ENCODE measurements at regions not wholly inside any gene's neighbourhood (a gene's known extent, or its start where the extent isn't known, plus 50 kb on each side); places are given as distances from the start of the nearest gene placed in this dataset.
A peak's percentile ranks its signal among the peaks of the same experiment; 100 is the strongest.

GRCh38 chr1:194102607-194103006, 916.2 kb upstream of the B3GALT2 start:
- Histone ChIP-seq H3K4me2 (ENCODE audit: low read depth, low read length, poor library complexity, severe bottlenecking) (no peak overlapping the region), H3F3A (ENCODE audit: low read depth) (no peaks in the 10 kb centered on the region), H3K9me2 (replicated peaks; ENCODE audit: low read depth, low read length) (no peaks in the 10 kb centered on the region), H3K4me3 (ENCODE audit: low read length, poor library complexity, severe bottlenecking) (no peak overlapping the region), H3K9me3 (ENCODE audit: insufficient read depth, low read depth, low read length) (no peaks in the 10 kb centered on the region), H3K79me2 (ENCODE audit: insufficient read depth, low read length) (no peaks in the 10 kb centered on the region), H3K9ac (ENCODE audit: low read depth, low read length, poor library complexity, severe bottlenecking) (no peak overlapping the region), H3K4me1 (ENCODE audit: insufficient read depth, low read length, poor library complexity, severe bottlenecking) (no peaks in the 10 kb centered on the region), H3K36me3 (ENCODE audit: insufficient read depth, low read length) (no peaks in the 10 kb centered on the region), H4K20me1 (ENCODE audit: insufficient read depth, low read length, poor library complexity, severe bottlenecking) (no peaks in the 10 kb centered on the region), H2AFZ (ENCODE audit: low read length) (no peak overlapping the region), H3K27me3 (ENCODE audit: insufficient read depth, low read length, poor library complexity, severe bottlenecking) (no peaks in the 10 kb centered on the region)
- no peak for TF ChIP-seq EZH2phosphoT487 (IDR thresholded peaks at IDR 0.05; ENCODE audit: borderline replicate concordance)
- TF ChIP-seq, protein P1, sequence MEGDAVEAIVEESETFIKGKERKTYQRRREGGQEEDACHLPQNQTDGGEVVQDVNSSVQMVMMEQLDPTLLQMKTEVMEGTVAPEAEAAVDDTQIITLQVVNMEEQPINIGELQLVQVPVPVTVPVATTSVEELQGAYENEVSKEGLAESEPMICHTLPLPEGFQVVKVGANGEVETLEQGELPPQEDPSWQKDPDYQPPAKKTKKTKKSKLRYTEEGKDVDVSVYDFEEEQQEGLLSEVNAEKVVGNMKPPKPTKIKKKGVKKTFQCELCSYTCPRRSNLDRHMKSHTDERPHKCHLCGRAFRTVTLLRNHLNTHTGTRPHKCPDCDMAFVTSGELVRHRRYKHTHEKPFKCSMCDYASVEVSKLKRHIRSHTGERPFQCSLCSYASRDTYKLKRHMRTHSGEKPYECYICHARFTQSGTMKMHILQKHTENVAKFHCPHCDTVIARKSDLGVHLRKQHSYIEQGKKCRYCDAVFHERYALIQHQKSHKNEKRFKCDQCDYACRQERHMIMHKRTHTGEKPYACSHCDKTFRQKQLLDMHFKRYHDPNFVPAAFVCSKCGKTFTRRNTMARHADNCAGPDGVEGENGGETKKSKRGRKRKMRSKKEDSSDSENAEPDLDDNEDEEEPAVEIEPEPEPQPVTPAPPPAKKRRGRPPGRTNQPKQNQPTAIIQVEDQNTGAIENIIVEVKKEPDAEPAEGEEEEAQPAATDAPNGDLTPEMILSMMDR (conservative IDR thresholded peaks at IDR 0.05; ENCODE audit: low read length), result peak; percentile 50

DNA sequence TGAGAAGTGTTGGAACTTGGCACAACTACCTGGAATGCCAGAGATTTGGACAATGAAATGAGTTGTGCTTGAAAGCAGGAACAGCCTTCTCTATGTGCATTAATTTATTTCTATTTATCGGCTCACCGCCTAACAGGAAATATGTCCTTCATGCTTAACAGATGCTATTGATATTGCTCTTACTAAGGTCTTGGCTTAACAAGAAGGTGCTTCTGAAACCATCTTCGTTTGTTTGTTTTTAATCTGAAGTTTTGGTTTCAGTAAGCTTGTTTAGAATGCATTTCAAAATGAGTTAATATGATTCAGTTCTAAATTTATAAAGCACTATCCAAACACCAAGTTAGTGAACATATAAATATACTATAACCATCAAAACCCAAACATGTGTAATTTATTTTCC, 898.3 kb upstream of the B3GALT2 start:
- Histone ChIP-seq H3K4me1 (ENCODE audit: insufficient read depth, low read length, poor library complexity, severe bottlenecking) (no peaks in the 10 kb centered on the region), H3K4me3 (ENCODE audit: low read length, poor library complexity, severe bottlenecking) (no peak overlapping the region), H3K9me2 (replicated peaks; ENCODE audit: low read depth, low read length) (no peaks in the 10 kb centered on the region), H2AFZ (ENCODE audit: low read length) (no peak overlapping the region), H3K27me3 (ENCODE audit: insufficient read depth, low read length, poor library complexity, severe bottlenecking) (no peaks in the 10 kb centered on the region), H3K79me2 (ENCODE audit: insufficient read depth, low read length) (no peaks in the 10 kb centered on the region), H3K4me2 (ENCODE audit: low read depth, low read length, poor library complexity, severe bottlenecking) (no peak overlapping the region), H3K9me3 (ENCODE audit: insufficient read depth, low read depth, low read length) (no peaks in the 10 kb centered on the region), H3K9ac (ENCODE audit: low read depth, low read length, poor library complexity, severe bottlenecking) (no peak overlapping the region), H4K20me1 (ENCODE audit: insufficient read depth, low read length, poor library complexity, severe bottlenecking) (no peaks in the 10 kb centered on the region), H3F3A (ENCODE audit: low read depth) (no peaks in the 10 kb centered on the region), H3K36me3 (ENCODE audit: insufficient read depth, low read length) (no peaks in the 10 kb centered on the region)
- TF ChIP-seq, protein P1 (conservative IDR thresholded peaks at IDR 0.05; ENCODE audit: low read length), result no peak
- TF ChIP-seq EZH2phosphoT487 (IDR thresholded peaks at IDR 0.05; ENCODE audit: borderline replicate concordance), result no peak

- no peak overlapping the region for H3K9ac ChIP-seq (ENCODE audit: low read depth, low read length, poor library complexity, severe bottlenecking)
- H3K9me3 ChIP-seq (ENCODE audit: insufficient read depth, low read depth, low read length), result no peaks in the 10 kb centered on the region
- TF ChIP-seq, protein P1 (conservative IDR thresholded peaks at IDR 0.05; ENCODE audit: low read length), result no peak
- H3K79me2 ChIP-seq (ENCODE audit: insufficient read depth, low read length), result no peaks in the 10 kb centered on the region
- no peaks in the 10 kb centered on the region for H3K36me3 ChIP-seq (ENCODE audit: insufficient read depth, low read length)
- no peak overlapping the region for H3K4me3 ChIP-seq (ENCODE audit: low read length, poor library complexity, severe bottlenecking)
- no peaks in the 10 kb centered on the region for H4K20me1 ChIP-seq (ENCODE audit: insufficient read depth, low read length, poor library complexity, severe bottlenecking)
- no peak overlapping the region for H2AFZ ChIP-seq (ENCODE audit: low read length)
- H3K9me2 ChIP-seq (replicated peaks; ENCODE audit: low read depth, low read length), result no peaks in the 10 kb centered on the region
- no peak overlapping the region for H3K4me2 ChIP-seq (ENCODE audit: low read depth, low read length, poor library complexity, severe bottlenecking)
- H3F3A ChIP-seq (ENCODE audit: low read depth), result no peaks in the 10 kb centered on the region
- H3K4me1 ChIP-seq (ENCODE audit: insufficient read depth, low read length, poor library complexity, severe bottlenecking), result no peaks in the 10 kb centered on the region
- H3K27me3 ChIP-seq (ENCODE audit: insufficient read depth, low read length, poor library complexity, severe bottlenecking), result no peaks in the 10 kb centered on the region
These were observed 895.0 kb upstream of the B3GALT2 start for GRCh38 chr1:194081444-194081843.

All from Loucy (cell line).